GM12878 (cell line): ENCODE measurements at regions not wholly inside any gene's neighbourhood (a gene's known extent, or its start where the extent isn't known, plus 50 kb on each side); places are given as distances from the start of the nearest gene placed in this dataset.

Source experiments
- ATAC-seq: fragments of 200-7000 bp; cut with Tn5 transposase; 3 replicates; pipeline ENCODE4 v1.9.1; 2020; ENCODE audit warnings: mild to moderate bottlenecking, moderate library complexity
- BruUV-seq: library from RNA; stranded (reverse); fragments of 400-500 nt; replicated peaks from 2 replicates; lab custom pipeline; 2021; lab: Mats Ljungman, UMichigan
- CTCF ChIA-PET: fragments of 300-600 bp; sonication (Branson Sonifier 250); formaldehyde crosslinking; extraction: SDS; loops from one replicate; lab custom pipeline; 2021; ENCODE audit warnings: inconsistent platforms; lab: Yijun Ruan, JAX
- POLR2A ChIA-PET: fragments of 350-600 bp; formaldehyde crosslinking; extraction: SDS; loops from one replicate; lab custom pipeline; 2021; ENCODE audit warnings: inconsistent platforms; lab: Charles Lee
- RAD21 ChIA-PET: fragments of 300-600 bp; sonication (Branson Sonifier 250); formaldehyde crosslinking; loops from one replicate; lab custom pipeline; 2023; ENCODE audit warnings: antibody characterized with exemption; ENCODE audit not compliant: unreplicated experiment; lab: Charles Lee
- SMC1A ChIA-PET: fragments of 300-600 bp; sonication (Branson Sonifier 250); formaldehyde crosslinking; loops from one replicate; lab custom pipeline; 2023; ENCODE audit not compliant: unreplicated experiment, uncharacterized antibody; lab: Charles Lee
- DNase-seq: peaks from one replicate; pipeline ENCODE4 v3.0.0-alpha.2; 2011; ENCODE audit warnings: low read depth, low spot score
- FAIRE-seq: peaks from 3 replicates; lab custom pipeline; 2011; peaks lifted over from hg19 to GRCh38; lab: Jason Lieb, UNC
- H2AFZ ChIP-seq: 2 replicates; pipeline ENCODE4 v1.6.0; 2011; ENCODE audit warnings: low read depth, low read length, control low read depth; ENCODE audit not compliant: control insufficient read depth
- H3K27ac ChIP-seq: 2 replicates; pipeline ENCODE4 v1.5.1; 2011; ENCODE audit warnings: control low read depth; ENCODE audit not compliant: control insufficient read depth, insufficient read depth
- H3K27me3 ChIP-seq, 2 experiments: replicated peaks in 1 of 2; 2 replicates each; pipeline versions ENCODE4 v1.6.0 to v1.6.1; 2011; ENCODE audit warnings: low read length in 1 of 2; ENCODE audit not compliant: control insufficient read depth in 2 of 2, insufficient read depth in 2 of 2
- H3K36me3 ChIP-seq, 2 experiments: 2 replicates each; pipeline ENCODE4 v1.5.1; 2011; ENCODE audit warnings: low read length in 1 of 2; ENCODE audit not compliant: control insufficient read depth in 2 of 2, insufficient read depth in 2 of 2
- H3K4me1 ChIP-seq: 2 replicates; pipeline ENCODE4 v1.6.1; 2011; ENCODE audit warnings: mild to moderate bottlenecking, low read length, moderate library complexity, mixed read lengths; ENCODE audit not compliant: control insufficient read depth, insufficient read depth
- H3K4me2 ChIP-seq: 2 replicates; pipeline ENCODE4 v1.6.0; 2011; ENCODE audit warnings: control low read depth; ENCODE audit not compliant: control insufficient read depth, insufficient read depth
- H3K4me3 ChIP-seq: fragments of 200-600 bp; sonication (generic); 2 replicates; pipeline ENCODE4 v1.5.1; 2016
- H3K79me2 ChIP-seq: 2 replicates; pipeline ENCODE4 v1.6.0; 2011; ENCODE audit warnings: low read length; ENCODE audit not compliant: control insufficient read depth, insufficient read depth
- H3K9ac ChIP-seq: 2 replicates; pipeline ENCODE4 v1.8.0; 2011; ENCODE audit warnings: low read length, control low read depth, mixed read lengths; ENCODE audit not compliant: control insufficient read depth, insufficient read depth
- H3K9me3 ChIP-seq: replicated peaks from 3 replicates; pipeline ENCODE4 v1.5.1; 2011; ENCODE audit warnings: mild to moderate bottlenecking, low read length; ENCODE audit not compliant: control insufficient read depth, insufficient read depth
- H4K20me1 ChIP-seq: 2 replicates; pipeline ENCODE4 v1.6.0; 2011; ENCODE audit not compliant: control insufficient read depth, insufficient read depth
- ATF7 ChIP-seq: fragments of 450-650 bp; IDR thresholded peaks from 2 replicates; pipeline ENCODE4 v1.6.1; 2016; ENCODE audit warnings: low read depth, mild to moderate bottlenecking
- FOS ChIP-seq: IDR thresholded peaks from 3 replicates; pipeline ENCODE4 v1.6.1; 2011; ENCODE audit warnings: borderline replicate concordance; ENCODE audit not compliant: insufficient read length; ENCODE audit errors: extremely low read depth
- NFYB ChIP-seq: IDR thresholded peaks from 2 replicates; pipeline ENCODE4 v1.6.1; 2011; ENCODE audit warnings: low read depth, mild to moderate bottlenecking, low read length, improper control_type of control experiment, moderate library complexity; ENCODE audit not compliant: insufficient read depth
- NR2C2 ChIP-seq: IDR thresholded peaks from 2 replicates; pipeline ENCODE4 v1.6.1; 2011; ENCODE audit warnings: borderline replicate concordance, low read depth; ENCODE audit not compliant: control insufficient read depth, insufficient read length
- RB1 ChIP-seq: fragments of 450-650 bp; formaldehyde crosslinking; IDR thresholded peaks from 2 replicates; pipeline ENCODE4 v1.6.1; 2017; ENCODE audit warnings: mild to moderate bottlenecking, borderline replicate concordance
- SIX5 ChIP-seq: IDR thresholded peaks from 2 replicates; pipeline ENCODE4 v1.6.1; 2011; ENCODE audit warnings: mild to moderate bottlenecking, low read depth, low read length, moderate library complexity; ENCODE audit not compliant: severe bottlenecking
- SMC3 ChIP-seq: IDR thresholded peaks from 2 replicates; pipeline ENCODE4 v1.6.1; 2011; ENCODE audit warnings: low read length, improper control_type of control experiment, borderline replicate concordance
- SPI1 ChIP-seq: IDR thresholded peaks from 2 replicates; pipeline ENCODE4 v1.6.1; 2011; ENCODE audit warnings: low read depth, mild to moderate bottlenecking, low read length, moderate library complexity, borderline replicate concordance; ENCODE audit not compliant: insufficient read depth
- SRF ChIP-seq, 2 experiments: IDR thresholded peaks; 2 replicates each; pipeline ENCODE4 v1.6.1; 2011; ENCODE audit warnings: low read depth in 2 of 2, low read length in 2 of 2, mild to moderate bottlenecking in 1 of 2, moderate library complexity in 1 of 2
- STAT1 ChIP-seq: fragments of 450-650 bp; conservative IDR thresholded peaks from 2 replicates; pipeline ENCODE4 v1.6.1; 2014; ENCODE audit warnings: antibody characterized with exemption, mild to moderate bottlenecking
- YY1 ChIP-seq: IDR thresholded peaks from 2 replicates; pipeline ENCODE4 v1.6.1; 2011; ENCODE audit warnings: low read depth, mild to moderate bottlenecking, low read length
- ZNF384 ChIP-seq: IDR thresholded peaks from 2 replicates; pipeline ENCODE4 v1.6.1; 2012; ENCODE audit warnings: low read depth, mild to moderate bottlenecking, low read length, improper control_type of control experiment, borderline replicate concordance
- WGBS: methylation state at CpG from one replicate; pipeline ENCODE4 v1.1.6; 2016; ENCODE audit warnings: low lambda C conversion rate; ENCODE audit not compliant: insufficient replicate concordance, insufficient coverage; ENCODE audit errors: missing lambda C conversion rate; 5-methylcytosine and 5-hydroxymethylcytosine counted together
- in situ Hi-C: fragments of 300-500 bp; cut with MboI; formaldehyde crosslinking; loops from 9 replicates; pipeline ENCODE4 v1.14.3; 2018; ENCODE audit warnings: mixed read lengths
- intact Hi-C: fragments of 100-400 bp; cut with micrococcal nuclease; formaldehyde crosslinking; loops from one replicate; pipeline ENCODE4 v1.14.2; 2022; ENCODE audit not compliant: unreplicated experiment
- TF ChIP-seq, protein P1 (sequence below): fragments of 450-650 bp; IDR thresholded peaks from 2 replicates; pipeline ENCODE4 v1.6.1; 2017; ENCODE audit warnings: mild to moderate bottlenecking

DNA sequence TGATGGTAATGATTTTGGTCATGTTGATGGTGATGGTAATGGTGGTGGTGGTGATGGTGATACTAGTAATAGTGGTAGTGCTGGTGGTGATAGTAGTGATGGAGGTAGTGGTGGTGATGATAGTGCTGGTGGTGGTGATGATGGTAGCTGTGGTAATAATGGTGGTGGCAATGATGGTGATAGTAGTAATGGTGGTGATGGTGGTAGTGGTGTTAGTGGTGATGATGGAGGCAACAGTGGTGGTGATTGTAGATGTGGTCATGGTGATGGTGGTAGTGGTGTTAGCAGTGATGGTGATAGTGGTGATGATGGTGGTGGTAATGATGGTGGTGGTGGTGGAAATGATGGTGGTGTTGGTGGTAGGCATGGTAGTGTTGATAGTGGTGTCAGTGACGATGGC, 127.0 kb upstream of the RPL38 start:
- in situ Hi-C loops: no loop called here
- no peak overlapping the region for H3K4me3 ChIP-seq
- ChIA-PET RAD21 (no interaction called here), POLR2A (no interaction called here), CTCF (interaction anchor here (0.9 kb wide), 1 partner anchor 13 kb away, joined by 4 read pairs; no protein-coding TSS in a partner anchor), SMC1A (interaction anchor here (0.5 kb wide), 1 partner anchor 126 kb away, joined by 3 read pairs; no protein-coding TSS in a partner anchor)
- no TSS peak for BruUV-seq
- H3K27me3 ChIP-seq: no peaks in the 10 kb centered on the region; a peak in 1 of 4 replicates
- H4K20me1 ChIP-seq: no peaks in the 10 kb centered on the region
- H2AFZ ChIP-seq: no peak overlapping the region
- intact Hi-C loops: no loop called here
- no peak for ATAC-seq
- no peak overlapping the region for H3K9ac ChIP-seq
- no peak overlapping the region for H3K4me2 ChIP-seq
- TF ChIP-seq RB1 (no peak), NR2C2 (no peak), SIX5 (no peak), ATF7 (no peak), FOS (no peak), ZNF384 (no peak), YY1 (no peak), SPI1 (no peak), SMC3 (no peak), STAT1 (no peak), SRF (IDR thresholded peaks at IDR 0.05; ENCODE audit: low read depth in 2 of 2, low read length in 2 of 2) (no peak), NFYB (no peak)
- TF ChIP-seq, protein P1, sequence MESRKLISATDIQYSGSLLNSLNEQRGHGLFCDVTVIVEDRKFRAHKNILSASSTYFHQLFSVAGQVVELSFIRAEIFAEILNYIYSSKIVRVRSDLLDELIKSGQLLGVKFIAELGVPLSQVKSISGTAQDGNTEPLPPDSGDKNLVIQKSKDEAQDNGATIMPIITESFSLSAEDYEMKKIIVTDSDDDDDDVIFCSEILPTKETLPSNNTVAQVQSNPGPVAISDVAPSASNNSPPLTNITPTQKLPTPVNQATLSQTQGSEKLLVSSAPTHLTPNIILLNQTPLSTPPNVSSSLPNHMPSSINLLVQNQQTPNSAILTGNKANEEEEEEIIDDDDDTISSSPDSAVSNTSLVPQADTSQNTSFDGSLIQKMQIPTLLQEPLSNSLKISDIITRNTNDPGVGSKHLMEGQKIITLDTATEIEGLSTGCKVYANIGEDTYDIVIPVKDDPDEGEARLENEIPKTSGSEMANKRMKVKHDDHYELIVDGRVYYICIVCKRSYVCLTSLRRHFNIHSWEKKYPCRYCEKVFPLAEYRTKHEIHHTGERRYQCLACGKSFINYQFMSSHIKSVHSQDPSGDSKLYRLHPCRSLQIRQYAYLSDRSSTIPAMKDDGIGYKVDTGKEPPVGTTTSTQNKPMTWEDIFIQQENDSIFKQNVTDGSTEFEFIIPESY: no peak
- TF ChIP-seq, all 136 proteins: peak for 0
- DNase-seq (no peak), FAIRE-seq (no peak)
- WGBS: 0% methylated on average over 1 of the region's 1 CpG
- Histone ChIP-seq H3K27ac (no peak overlapping the region), H3K4me1 (no peaks in the 10 kb centered on the region), H3K36me3 (no peaks in the 10 kb centered on the region), H3K79me2 (no peaks in the 10 kb centered on the region), H3K9me3 (no peaks in the 10 kb centered on the region; the same call in 2 of the 3 replicates)
